ENCODE measurements at regions not wholly inside any gene's neighbourhood (a gene's known extent, or its start where the extent isn't known, plus 50 kb on each side); places are given as distances from the start of the nearest gene placed in this dataset.

- TF ChIP-seq POLR2AphosphoS5 (IDR thresholded peaks at IDR 0.05; ENCODE audit: insufficient read depth in 1 of 2, low read depth in 1 of 2) (no peak), CTCF (IDR thresholded peaks at IDR 0.05) (no peak), POLR2A (IDR thresholded peaks at IDR 0.05) (no peak)
These were observed 51.3 kb upstream of the RGMB start for GRCh38 chr5:98722188-98722587.
